SK-N-MC (cell line): ENCODE measurements at regions not wholly inside any gene's neighbourhood (a gene's known extent, or its start where the extent isn't known, plus 50 kb on each side); places are given as distances from the start of the nearest gene placed in this dataset.

Experiments
- EZH2 ChIP-seq: fragments of 200-600 bp; sonication (generic); IDR thresholded peaks from one replicate; pipeline ENCODE4 v1.6.1; 2017; ENCODE audit warnings: antibody characterized with exemption
- POLR2AphosphoS5 ChIP-seq: IDR thresholded peaks from 2 replicates; pipeline ENCODE4 v1.6.1; 2012; ENCODE audit warnings: mild to moderate bottlenecking, low read depth, low read length, borderline replicate concordance

DNA sequence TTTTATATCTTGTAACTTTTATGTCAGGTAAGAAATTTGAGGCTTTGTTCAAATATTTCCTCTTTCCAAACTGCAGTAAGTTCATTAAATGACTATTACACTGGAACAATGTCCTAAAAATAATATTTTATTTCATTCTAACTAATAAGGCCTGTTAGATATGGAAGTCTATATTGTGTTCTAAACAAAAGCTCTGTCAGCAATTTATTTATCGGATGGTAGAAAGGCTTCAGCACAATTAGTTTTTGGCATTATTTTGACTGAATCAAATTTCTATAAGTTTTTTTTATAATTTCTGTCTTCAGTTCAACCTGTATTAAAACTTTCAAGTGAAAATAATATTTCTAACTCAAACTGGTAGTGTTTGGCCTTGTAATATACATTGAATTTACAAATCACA lies 992.1 kb downstream of the EPHA3 start:
- TF ChIP-seq EZH2 (no peak), POLR2AphosphoS5 (no peak)
